Head of caudate nucleus (tissue), 42 donors: ENCODE measurements at regions not wholly inside any gene's neighbourhood (a gene's known extent, or its start where the extent isn't known, plus 50 kb on each side); places are given as distances from the start of the nearest gene placed in this dataset.

Source experiments
- DNase-seq, 42 donors: peaks; one replicate each; pipeline versions ENCODE4 v3.0.0 to v3.0.0-alpha.2; 2020 to 2021; ENCODE audit warnings: mixed read lengths in 7 of 42
- intact Hi-C: fragments of 100-400 bp; cut with DNase I; formaldehyde crosslinking; loops from one replicate; pipeline ENCODE4 v1.15.0; 2022

DNA sequence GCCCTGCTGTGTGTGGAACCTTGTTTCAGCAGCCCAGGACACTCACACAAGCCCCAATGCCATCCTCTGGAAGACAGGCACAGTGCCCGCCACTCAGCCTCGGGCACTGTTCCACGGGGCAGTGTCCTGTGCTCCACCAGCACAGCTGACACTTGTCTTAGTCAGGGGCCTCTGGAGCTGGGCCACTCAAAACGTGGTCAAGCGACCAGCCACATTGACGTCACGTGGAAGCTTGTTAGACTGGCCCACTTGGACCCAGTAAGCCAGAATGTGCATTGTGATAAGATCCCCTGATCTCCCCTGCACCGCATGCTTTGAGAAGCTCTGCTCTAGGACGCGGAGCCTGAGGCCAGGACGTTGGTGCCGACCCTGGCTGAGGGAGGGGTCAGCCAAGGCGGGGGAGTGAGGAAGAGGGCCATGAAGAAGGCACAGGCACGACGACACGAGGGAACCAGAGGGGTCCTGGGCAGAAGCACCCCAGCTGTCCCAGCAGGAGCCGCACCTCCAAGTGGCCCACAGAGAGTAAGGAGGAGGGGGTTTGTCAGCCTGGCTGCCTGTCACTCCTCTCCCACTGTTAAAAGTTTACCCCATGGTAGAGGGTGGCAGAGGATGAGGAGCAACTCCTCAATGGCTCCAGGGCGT, 64.6 kb downstream of the LINC01488 start:
- intact Hi-C loops, result no loop called here
- DNase-seq, result peak in 1 of 42 donors; percentile 19

DNA sequence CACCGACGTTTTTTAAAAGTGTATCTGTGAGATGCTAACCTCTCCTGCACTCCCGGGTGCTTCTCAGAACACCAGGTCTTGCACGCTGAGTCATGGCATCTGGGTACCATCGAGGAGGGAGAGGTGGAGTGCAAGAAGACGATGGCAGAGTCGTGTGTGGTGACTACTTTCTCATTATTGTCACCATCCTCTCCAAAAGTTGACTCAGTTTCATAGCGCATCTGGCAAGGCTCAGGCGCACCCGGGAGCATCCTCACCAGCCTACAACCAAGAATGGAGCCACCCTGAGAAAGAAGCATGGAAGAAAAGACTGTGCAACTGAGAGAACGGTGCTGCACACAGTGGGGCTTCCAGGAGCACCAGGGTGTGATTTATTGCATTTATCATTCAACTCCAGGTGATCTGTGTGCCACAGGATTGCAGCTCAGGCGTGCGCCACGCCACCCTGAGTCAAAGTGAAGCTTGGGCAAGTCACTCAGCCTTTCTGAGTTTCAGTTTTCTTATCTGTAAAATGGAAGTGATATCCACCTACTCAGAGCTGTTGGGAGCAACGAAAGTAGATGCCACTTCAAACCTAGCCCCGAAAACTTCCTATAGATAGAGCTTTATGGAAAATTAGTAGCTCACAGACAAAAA, 65.4 kb downstream of the LINC01488 start:
- intact Hi-C loops, result no loop called here
- DNase-seq, result peak in 2 of 42 donors; percentile 3 to 16

DNA sequence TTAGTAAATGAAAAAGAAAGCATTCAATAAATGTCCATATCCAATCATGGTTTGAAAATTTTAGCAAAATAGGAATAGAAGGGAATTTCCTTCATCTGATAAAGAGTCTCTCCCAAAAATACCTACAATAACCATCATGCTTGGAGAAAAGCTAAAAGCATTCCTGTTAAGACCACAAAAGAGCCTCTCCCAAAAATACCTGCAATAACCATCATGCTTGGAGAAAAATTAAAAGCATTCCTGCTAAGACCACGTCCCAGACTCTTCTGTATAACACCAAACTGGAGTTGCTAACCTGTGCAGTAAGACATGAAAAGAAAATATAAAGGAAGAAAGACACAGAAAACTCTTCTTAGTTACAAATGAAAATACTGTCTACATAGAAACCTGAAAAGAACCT, 69.4 kb downstream of the LINC01488 start:
- intact Hi-C loops, result no loop called here
- no peak for DNase-seq

DNA sequence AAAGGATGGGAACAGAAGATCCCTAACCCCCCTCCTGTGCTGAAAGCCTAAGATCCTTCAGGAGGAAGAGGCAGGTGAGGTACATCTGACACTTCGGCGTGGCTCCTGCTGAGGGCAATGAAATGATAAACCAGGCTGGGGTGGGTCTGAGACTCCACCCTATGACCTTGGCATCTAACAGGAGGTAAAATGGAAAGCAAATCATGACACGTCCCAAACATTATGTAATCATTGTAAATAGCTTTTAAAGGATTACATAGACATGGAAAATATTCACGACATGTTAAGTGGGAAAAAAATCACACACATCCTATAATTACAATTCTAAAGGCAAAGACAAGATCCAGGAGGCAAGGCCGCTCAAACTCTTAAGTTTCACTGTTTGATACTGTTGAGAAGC, 70.5 kb downstream of the LINC01488 start:
- intact Hi-C loops, result no loop called here
- no peak for DNase-seq

DNA sequence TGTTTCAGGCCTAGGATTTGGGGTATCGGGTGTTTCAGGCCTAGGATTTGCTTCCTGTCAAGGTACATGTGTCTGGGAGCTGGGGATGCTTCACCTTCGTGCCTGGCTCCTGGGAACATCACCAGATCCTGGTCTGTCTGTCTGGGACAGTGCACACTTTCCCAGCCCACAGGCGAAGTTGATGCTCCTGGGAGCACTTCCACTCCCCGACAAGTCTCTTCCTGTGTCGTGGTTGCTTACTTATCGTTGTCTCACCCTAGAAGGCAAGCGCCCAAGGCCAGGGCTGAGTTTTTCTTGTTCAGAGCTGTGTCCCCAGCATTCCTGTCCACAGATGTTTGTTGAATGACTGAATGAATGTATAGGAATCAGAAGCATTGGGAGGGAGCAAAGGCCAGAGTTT, 71.5 kb downstream of the LINC01488 start:
- intact Hi-C loops, result no loop called here
- DNase-seq, result no peak

DNA sequence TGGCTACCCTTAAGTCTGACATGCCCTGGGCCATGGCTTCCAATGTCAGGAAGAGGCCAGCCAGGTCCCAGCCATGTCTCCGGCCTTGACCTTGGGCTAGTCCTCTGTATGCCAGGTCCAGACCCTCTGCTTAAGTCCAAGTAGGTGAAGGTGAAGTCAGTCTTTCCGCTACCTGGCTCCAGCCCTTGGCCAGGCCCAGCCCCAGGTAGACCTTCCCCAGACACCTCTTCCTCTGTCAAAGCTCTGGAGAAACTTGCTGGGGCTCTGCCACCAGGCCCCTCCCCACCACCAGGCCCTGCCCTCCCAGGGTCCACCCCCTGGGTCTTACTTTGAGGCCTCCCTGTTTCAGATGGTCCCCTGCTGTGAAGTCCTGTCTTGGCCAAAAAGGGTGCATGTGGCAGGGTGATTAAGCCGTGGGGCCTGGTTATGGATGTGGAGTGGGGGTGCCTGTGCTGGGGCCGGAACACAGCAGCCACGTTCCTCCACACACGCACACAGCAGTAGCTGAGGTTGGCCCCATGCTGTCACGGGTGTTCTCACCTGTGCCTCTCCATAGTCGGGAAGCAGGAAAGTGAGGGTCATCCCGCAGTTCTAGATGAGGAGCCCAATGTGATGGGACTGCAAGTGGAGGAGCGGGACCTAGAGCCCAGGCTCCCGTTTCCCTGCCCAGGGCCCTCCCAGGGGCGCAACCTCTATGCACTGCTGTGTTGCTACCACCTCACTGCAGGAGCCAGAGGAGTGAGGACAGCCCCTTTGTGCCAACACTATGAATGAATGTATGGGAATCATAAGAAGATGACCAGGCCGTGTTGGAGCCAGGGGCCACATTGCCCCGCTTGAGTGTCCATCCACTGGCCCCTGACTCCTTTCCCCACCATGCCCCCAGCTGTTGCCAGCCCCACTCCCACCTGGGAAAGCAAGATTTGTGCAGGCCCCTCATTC, 72.2 kb downstream of the LINC01488 start:
- intact Hi-C loops, result no loop called here
- no peak for DNase-seq

DNA sequence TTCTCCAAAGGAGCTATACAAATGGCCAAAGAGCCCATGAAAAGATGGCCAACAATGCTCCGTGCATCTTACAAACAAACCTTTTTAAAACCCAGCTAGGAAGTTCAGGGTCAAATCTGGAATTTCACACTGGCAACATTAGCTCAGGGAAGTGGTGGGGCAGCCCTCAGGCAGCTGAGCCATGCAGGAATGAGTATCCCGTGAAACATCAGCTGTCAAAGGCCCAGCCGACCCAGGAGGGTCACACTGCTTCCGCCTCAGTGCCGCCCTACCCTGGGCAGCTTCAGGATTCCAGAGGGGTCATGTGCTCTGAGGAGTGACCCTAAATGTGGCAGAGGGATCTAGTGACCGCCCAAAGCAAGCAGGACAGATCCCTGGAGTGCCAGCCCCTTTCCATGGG, 73.4 kb downstream of the LINC01488 start:
- intact Hi-C loops, result no loop called here
- no peak for DNase-seq

DNA sequence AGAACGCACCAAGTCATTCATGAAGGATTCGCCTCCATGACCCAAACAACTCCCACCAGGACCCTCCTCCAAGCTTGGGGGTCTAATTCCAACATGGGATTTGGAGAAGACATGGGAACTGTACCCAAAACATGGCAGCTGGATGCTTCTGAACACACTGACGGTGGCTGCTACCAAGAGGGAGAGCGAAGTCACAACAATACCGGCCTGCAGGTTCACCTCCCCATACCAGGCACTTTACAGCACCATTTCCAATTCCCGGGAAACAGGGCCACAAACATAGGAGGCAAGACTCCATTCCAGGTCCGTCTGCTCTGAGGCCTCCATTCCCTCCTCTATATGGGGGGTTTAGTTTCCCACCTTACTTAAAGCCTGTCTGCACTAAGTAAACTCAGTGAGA, 75.8 kb downstream of the LINC01488 start:
- intact Hi-C loops, result no loop called here
- peak in 1 of 42 donors; percentile 3 for DNase-seq

DNA sequence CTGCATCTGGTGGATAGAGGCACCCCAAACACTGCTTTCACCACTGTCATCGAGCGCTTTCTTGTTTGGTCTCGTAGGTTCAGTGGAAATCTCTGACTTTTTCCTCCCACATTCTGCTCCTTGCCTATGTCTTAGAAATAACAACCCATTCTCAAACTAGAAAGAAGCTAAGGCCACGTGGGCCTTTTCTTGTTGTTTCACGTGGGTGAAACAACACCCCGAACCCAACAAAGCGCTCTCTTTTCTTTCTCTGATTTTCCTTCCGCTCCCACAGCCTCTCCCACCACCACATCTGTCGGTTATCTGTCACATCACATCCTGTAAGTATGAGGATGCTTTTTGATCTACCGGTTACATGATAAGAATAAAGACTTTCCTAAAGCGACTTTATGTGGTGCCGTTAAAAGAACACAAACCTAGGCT, 77.1 kb downstream of the LINC01488 start:
- no peak for DNase-seq
- intact Hi-C loops, result no loop called here

DNA sequence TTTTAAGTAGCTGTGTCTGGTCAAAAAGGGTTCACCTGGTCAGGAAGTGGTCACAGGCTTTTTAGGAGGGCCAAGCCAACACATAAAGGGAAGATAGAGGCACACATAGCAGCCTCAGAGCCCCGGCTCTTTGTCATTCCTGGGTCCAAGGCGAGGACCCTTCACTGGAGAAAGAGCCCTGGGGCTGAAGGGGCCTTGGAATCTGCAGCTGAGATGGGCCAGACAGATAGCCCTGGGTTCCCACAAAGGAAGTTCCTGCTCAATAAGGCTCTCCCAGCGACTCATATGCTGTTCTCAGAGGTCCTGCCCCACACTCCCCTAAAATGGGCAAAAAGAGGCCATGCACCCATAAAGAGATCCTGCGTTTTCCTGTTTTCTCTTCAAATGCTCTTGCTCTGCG, 77.7 kb downstream of the LINC01488 start:
- DNase-seq, result peak in 1 of 42 donors; percentile 6
- intact Hi-C loops, result no loop called here

DNA sequence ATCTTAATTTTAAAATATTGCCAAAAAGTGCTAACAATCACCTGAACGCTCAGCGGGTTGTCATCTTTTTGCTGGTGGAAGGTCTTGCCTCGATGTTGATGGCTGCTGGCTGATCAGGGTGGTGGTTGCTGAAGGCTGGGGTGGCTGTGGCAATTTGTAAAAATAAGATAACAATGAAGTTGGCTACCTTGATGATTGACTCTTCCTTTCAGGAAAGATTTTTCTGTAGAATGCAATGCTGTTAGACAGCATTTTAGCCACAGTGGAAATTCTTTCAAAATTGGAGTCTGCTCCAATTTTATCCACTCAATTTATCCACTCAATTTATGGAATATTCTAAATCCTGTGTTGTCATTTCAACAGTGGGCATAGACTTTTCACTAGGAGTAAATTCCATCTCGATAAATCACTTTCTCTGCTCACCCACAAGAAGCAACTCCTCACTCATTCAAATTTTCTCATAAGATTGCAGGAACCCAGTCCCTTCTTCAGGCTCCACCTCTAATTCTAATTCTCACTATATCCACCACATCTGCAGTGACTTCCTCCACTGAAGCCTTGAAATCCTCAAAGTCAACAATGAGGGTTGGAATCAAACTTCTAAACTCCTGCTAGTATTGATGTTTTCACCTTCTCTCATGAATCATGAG, 78.8 kb downstream of the LINC01488 start:
- intact Hi-C loops, result no loop called here

DNA sequence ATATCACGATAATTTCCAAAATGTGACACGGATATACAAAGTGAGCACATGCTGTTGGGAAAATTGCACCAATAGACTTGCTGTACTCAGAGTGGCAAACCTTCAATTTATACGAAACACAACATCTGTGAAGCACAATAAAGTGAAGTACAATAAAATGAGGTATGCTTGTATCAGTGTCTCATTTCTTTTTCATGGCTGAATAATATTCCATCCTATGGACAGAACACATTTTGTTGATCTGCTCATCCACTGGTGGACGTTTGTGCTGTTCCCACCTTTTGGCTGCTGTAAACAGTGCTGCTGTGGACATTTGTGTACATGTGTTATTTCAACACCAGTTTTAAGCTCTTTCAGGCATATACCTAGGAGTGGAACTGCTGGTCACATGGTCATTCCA, 78.7 kb upstream of the CCND1 start:
- no peak for DNase-seq
- intact Hi-C loops, result no loop called here

More for the DNA sequence above, 78.8 kb downstream of the LINC01488 start:
- DNase-seq, result peak in 2 of 42 donors; percentile 0 to 6

DNA sequence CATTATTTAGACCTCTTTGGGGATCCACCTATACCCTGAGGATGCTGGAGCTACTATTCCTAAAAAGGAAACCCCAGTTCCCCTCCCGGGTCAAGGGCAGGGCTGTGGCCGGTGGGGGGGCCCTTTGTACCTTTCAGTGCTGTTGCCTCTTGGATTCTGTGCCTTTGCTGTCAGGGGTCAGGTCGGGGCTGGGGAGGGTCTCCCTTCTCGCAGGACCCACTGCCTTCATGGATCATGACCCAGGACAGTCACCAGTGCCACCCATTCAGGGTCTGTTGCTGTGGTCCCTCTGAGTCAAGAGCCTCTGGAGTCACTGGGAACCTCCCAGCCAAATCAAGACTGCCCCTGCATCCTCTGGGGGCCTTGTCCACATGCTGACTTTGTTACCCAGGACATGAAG, 78.1 kb upstream of the CCND1 start:
- intact Hi-C loops, result no loop called here
- peak in 2 of 42 donors; percentile 5 to 27 for DNase-seq

DNA sequence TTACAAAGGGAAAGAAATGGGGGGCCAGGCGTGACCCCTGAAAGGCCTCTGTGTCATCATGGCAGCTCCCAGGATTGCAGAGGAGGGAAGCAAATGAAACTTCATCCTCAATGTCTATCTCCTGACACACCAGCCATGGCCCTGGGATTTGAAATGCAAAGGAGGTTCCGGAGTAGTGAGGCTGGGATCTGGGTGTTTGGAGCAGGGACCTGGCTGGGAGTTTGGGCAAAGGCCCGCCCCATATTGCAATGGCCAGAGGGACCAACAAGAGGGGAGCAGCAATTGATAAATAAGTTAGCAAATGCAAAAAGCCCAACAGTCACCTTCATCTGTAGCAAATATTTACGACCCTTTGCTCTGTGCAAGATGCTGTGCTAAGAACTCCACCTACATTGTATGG, 77.7 kb upstream of the CCND1 start:
- intact Hi-C loops, result no loop called here
- peak in 2 of 42 donors; percentile 8 to 19 for DNase-seq

DNA sequence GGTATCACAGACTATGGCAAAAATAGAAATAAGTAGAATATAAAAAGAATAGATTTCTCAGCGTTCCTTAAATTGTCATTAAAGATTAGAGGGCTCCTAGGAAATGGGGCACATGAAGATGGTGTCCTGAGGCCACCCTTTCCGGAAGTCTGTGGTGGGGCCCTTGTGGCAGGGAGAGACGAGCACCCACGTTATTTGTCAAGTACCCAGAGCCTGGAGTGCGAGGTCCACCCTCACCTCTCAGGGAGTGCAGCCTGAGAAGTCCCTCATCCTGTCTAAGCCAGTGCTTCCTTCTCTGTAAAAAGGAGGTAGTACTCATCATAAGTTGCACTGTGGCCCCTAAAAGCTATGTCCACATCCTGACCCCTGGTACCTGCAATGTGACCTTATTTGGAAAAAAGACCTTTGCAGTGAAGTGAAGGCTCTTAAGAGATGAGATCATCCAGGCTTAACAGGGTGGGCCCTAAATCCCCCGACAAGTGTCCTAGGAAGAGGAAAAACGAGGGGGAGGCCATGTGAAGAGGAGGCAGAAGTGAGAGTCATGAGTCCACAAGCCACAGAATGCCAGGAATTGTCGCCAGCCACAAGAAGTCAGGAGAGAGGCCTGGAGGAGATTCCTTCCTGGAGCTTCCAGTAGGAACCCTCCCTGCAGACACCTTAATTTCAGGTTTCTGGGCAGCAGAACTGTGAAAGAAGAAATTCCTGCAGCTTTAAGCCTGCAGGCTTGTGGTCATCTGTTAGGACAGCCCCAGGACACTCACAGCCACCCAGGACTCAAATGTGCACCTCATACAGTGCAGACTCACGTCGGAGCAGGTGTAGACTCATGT, 76.8 kb upstream of the CCND1 start:
- DNase-seq, result peak in 2 of 42 donors; percentile 15 to 23
- intact Hi-C loops, result no loop called here

DNA sequence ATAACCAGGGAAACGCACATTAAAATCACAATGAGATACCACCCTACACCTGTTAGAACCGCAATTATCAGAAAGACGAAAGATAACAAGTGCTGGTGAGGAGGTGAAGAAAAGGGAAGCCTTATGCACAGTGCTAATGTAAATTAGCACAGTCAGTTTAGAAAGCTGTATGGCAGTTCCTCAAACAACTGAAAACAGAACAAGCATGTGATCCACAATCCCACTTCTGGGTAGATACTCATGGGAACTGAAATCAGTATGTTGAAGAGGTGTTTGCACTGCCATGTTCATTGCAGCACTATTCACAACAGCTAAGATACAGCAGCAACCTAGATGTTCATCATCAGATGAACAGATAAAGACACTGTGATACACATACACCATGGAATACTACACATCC, 75.0 kb upstream of the CCND1 start:
- intact Hi-C loops, result no loop called here
- DNase-seq, result peak in 1 of 42 donors; percentile 8

DNA sequence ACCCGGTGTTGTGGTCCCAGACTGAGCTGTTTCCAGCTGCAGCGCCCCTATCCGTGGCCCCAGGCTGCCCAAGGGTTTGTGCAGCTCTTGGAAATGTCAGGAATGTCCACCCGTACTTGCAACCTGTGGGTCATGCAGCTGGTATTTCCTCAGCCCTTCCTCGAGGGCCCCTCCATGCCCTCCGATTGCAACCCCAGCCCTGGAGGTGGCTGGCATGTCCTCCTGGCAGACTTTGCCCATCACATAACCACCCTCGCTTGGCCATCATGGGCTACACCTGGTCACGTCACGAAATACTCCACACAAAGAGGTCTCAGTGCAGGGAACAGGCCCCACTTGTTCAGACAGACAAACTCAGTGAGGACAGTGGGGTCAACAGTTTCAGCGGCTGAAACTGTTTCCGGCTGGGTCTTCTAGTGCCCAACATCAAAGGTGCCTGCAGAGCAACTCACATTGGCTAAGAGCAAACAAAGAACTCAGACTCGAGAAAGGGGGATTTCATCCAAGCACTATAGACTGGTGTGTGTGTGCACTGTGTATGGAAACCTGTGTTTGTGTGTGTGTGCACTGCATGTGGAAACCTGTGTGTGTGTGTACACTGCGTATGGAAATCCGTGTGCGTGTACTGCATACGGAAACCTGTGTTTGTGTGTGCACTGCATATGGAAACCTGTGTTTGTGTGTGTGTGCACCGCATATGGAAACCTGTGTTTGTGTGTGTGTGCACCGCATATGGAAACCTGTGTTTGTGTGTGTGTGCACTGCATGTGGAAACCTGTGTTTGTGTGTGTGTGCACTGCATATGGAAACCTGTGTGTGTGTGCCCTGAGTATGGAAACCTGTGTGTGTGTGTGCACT, 72.8 kb upstream of the CCND1 start:
- DNase-seq, result peak in 3 of 42 donors; percentile 26 to 28 (median 27)
- intact Hi-C loops, result no loop called here

DNA sequence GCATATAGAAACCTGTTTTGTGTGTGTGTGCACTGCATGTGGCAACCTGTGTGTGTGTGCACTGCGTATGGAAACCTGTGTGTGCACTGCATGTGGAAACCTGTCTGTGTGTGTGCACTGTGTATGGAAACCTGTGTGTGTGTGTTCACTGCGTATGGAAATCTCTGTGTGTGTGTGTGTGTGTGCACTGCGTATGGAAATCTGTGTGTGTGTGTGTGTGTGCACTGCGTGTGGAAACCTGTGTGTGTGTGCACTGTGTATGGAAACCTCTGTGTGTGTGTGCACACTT, 72.2 kb upstream of the CCND1 start:
- no peak for DNase-seq
- intact Hi-C loops, result no loop called here
